HG03139 (cell line): ENCODE measurements at regions not wholly inside any gene's neighbourhood (a gene's known extent, or its start where the extent isn't known, plus 50 kb on each side); places are given as distances from the start of the nearest gene placed in this dataset.

Experiments used
- ATAC-seq: cut with Tn5 transposase; IDR thresholded peaks from one replicate; pipeline ENCODE4 v1.9.1; 2021; ENCODE audit not compliant: unreplicated experiment

GRCh38 chr15:31801152-31801551 is 229.2 kb upstream of the CHRNA7 start:
- no peak for ATAC-seq

GRCh38 chr15:31802761-31803160 is 227.6 kb upstream of the CHRNA7 start:
- ATAC-seq = no peak

GRCh38 chr15:31803388-31803884 is 226.9 kb upstream of the CHRNA7 start:
- no peak for ATAC-seq

GRCh38 chr15:31805090-31805662 is 225.1 kb upstream of the CHRNA7 start:
- no peak for ATAC-seq

GRCh38 chr15:31806106-31806505 is 224.2 kb upstream of the CHRNA7 start:
- no peak for ATAC-seq

- no peak for ATAC-seq
These were observed 218.7 kb upstream of the CHRNA7 start for GRCh38 chr15:31811641-31812040.

- no peak for ATAC-seq
These were observed 216.2 kb upstream of the CHRNA7 start for GRCh38 chr15:31814082-31814481.

- ATAC-seq = no peak
These were observed 214.7 kb upstream of the CHRNA7 start for GRCh38 chr15:31815411-31816155.

GRCh38 chr15:31822463-31822862 is 207.9 kb upstream of the CHRNA7 start:
- ATAC-seq = no peak

GRCh38 chr15:31824024-31824423 is 206.3 kb upstream of the CHRNA7 start:
- no peak for ATAC-seq

- no peak for ATAC-seq
These were observed 201.7 kb upstream of the CHRNA7 start for GRCh38 chr15:31828594-31828993.

GRCh38 chr15:31830591-31830990 is 199.7 kb upstream of the CHRNA7 start:
- ATAC-seq = no peak

- no peak for ATAC-seq
These were observed 198.7 kb upstream of the CHRNA7 start for GRCh38 chr15:31831596-31831995.

GRCh38 chr15:31834654-31835053 is 195.7 kb upstream of the CHRNA7 start:
- no peak for ATAC-seq

- no peak for ATAC-seq
These were observed 190.9 kb upstream of the CHRNA7 start for GRCh38 chr15:31839388-31839787.

- ATAC-seq = no peak
These were observed 189.4 kb upstream of the CHRNA7 start for GRCh38 chr15:31840849-31841476.

GRCh38 chr15:31842532-31843195 is 187.7 kb upstream of the CHRNA7 start:
- no peak for ATAC-seq

- no peak for ATAC-seq
These were observed 186.8 kb upstream of the CHRNA7 start for GRCh38 chr15:31843426-31844055.

- ATAC-seq = no peak
These were observed 184.5 kb upstream of the CHRNA7 start for GRCh38 chr15:31845791-31846190.

GRCh38 chr15:31847961-31848360 is 182.4 kb upstream of the CHRNA7 start:
- no peak for ATAC-seq

- ATAC-seq = no peak
These were observed 181.7 kb upstream of the CHRNA7 start for GRCh38 chr15:31848621-31849020.
